Hepatocyte (in vitro differentiated cells): ENCODE measurements at regions not wholly inside any gene's neighbourhood (a gene's known extent, or its start where the extent isn't known, plus 50 kb on each side); places are given as distances from the start of the nearest gene placed in this dataset.

Experiments used
- EZH2 ChIP-seq: fragments of 200-600 bp; sonication (generic); IDR thresholded peaks from 2 replicates; pipeline ENCODE4 v1.6.1; 2016; ENCODE audit warnings: antibody characterized with exemption, mild to moderate bottlenecking, borderline replicate concordance
- TF ChIP-seq, protein P1 (sequence below): fragments of 200-600 bp; sonication (generic); IDR thresholded peaks from 2 replicates; pipeline ENCODE4 v1.5.1; 2016; ENCODE audit warnings: antibody characterized with exemption, mild to moderate bottlenecking; ENCODE audit not compliant: poor library complexity

DNA sequence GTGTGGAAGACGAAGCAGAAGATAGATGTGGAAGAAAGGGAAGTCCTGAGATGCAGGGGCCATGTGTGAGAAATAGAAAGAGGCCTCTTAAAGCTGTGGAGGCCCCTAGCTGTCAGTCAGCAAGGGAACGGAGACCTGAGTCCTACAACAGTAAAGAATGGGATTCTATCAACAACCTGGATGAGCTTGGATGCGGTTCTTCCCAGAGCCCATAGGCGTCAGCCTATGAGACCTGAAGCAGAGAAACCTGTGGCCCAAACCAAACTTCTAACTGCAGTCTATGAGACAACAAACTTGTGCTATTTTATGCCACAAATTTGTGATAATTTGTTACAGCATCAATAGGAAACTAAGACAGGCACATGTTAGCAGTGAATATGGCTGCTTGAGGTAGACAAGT lies 583.7 kb downstream of the ADCYAP1 start:
- TF ChIP-seq EZH2: no peak
- TF ChIP-seq, protein P1, sequence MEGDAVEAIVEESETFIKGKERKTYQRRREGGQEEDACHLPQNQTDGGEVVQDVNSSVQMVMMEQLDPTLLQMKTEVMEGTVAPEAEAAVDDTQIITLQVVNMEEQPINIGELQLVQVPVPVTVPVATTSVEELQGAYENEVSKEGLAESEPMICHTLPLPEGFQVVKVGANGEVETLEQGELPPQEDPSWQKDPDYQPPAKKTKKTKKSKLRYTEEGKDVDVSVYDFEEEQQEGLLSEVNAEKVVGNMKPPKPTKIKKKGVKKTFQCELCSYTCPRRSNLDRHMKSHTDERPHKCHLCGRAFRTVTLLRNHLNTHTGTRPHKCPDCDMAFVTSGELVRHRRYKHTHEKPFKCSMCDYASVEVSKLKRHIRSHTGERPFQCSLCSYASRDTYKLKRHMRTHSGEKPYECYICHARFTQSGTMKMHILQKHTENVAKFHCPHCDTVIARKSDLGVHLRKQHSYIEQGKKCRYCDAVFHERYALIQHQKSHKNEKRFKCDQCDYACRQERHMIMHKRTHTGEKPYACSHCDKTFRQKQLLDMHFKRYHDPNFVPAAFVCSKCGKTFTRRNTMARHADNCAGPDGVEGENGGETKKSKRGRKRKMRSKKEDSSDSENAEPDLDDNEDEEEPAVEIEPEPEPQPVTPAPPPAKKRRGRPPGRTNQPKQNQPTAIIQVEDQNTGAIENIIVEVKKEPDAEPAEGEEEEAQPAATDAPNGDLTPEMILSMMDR: no peak
